ENCODE measurements at regions not wholly inside any gene's neighbourhood (a gene's known extent, or its start where the extent isn't known, plus 50 kb on each side); places are given as distances from the start of the nearest gene placed in this dataset.

DNA sequence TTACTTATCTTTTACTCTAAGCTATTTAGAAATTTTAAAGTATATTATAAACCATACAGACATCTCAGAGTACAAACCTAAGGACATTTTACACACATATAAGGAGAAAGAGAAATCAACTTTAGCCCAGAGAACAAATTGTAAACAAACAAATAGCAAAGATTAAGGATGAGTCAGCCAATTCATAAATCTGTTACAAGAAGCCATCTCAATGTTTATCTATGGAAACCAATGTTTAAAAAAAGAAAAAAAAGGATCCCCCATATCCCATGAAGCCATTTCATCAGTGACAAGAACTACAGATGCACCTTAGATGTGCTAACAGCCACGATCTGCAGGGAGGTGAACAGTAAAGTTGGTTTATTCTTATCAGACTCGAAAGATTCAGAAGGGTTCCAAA is 437.1 kb downstream of the SHQ1 start:
- Histone ChIP-seq H3K4me2 (ENCODE audit: insufficient read depth in 1 of 2, low read depth in 2 of 2, low read length in 2 of 2) (no peak overlapping the region; a peak in 1 of 4 replicates), H2BK120ac (replicated peaks; ENCODE audit: low read depth, low read length) (no peak overlapping the region), H3K14ac (ENCODE audit: insufficient read length) (no peak overlapping the region), H4K20me1 (replicated peaks in 1 of 2; ENCODE audit: control insufficient read depth in 1 of 2, insufficient read depth in 2 of 2, low read length in 2 of 2) (peaks cover 32 to 35% of the 10 kb centered on the region in 2 experiments), H3K79me2 (ENCODE audit: control insufficient read depth in 1 of 2, insufficient read depth in 2 of 2, low read length in 2 of 2) (peaks cover 38 to 100% of the 10 kb centered on the region in 2 experiments), H2BK20ac (ENCODE audit: low read length) (no peak overlapping the region), H2AFZ (ENCODE audit: low read length) (no peak overlapping the region), H3K27me3 (replicated peaks in 1 of 4; ENCODE audit: control insufficient read depth in 3 of 4, extremely low read depth in 1 of 4, insufficient read depth in 3 of 4, low read length in 3 of 4) (no peaks in the 10 kb centered on the region), H4K5ac (ENCODE audit: insufficient read length, low read depth, low read length) (no peak overlapping the region), H3K27ac (ENCODE audit: low read depth, low read length) (no peak overlapping the region), H3K79me1 (ENCODE audit: low read depth, low read length) (no peaks in the 10 kb centered on the region; the same call in 1 of the 2 replicates), H3K9me3 (ENCODE audit: insufficient read depth in 2 of 2, low read depth in 1 of 2, low read length in 1 of 2) (no peaks in the 10 kb centered on the region), H3K36me3 (ENCODE audit: control insufficient read depth in 2 of 4, insufficient read depth in 4 of 4, low read length in 3 of 4) (no peaks in the 10 kb centered on the region), H4K91ac (replicated peaks; ENCODE audit: insufficient read length, low read length) (no peak overlapping the region), H3K56ac (replicated peaks; ENCODE audit: insufficient read length, low read depth, low read length) (no peak overlapping the region), H2BK5ac (ENCODE audit: low read depth, low read length) (no peak overlapping the region), H3K9ac (replicated peaks in 1 of 4; ENCODE audit: extremely low read depth in 1 of 4, low read depth in 3 of 4, low read length in 3 of 4) (no peak overlapping the region), H3K4ac (replicated peaks; ENCODE audit: insufficient read length, low read depth, low read length) (no peak overlapping the region), H3K23me2 (ENCODE audit: low read depth, low read length) (no peaks in the 10 kb centered on the region), H3K4me3 (ENCODE audit: extremely low read depth in 1 of 4, insufficient read depth in 2 of 4, low read depth in 3 of 4, low read length in 4 of 4) (no peak overlapping the region), H3K4me1 (replicated peaks in 1 of 4; ENCODE audit: control insufficient read depth in 3 of 4, insufficient read depth in 4 of 4, low read length in 3 of 4) (peaks cover 6 to 29% (median 10%) of the 10 kb centered on the region in 4 experiments; a peak in 5 of 7 replicates), H2BK15ac (ENCODE audit: low read length) (no peak overlapping the region), H3K23ac (ENCODE audit: insufficient read length) (no peak overlapping the region), H3K18ac (ENCODE audit: extremely low read depth, low read length) (no peak overlapping the region), H4K8ac (ENCODE audit: extremely low read depth, insufficient read depth, low read length) (no peak overlapping the region), H2BK12ac (ENCODE audit: low read depth, low read length) (no peak overlapping the region), H2AK5ac (ENCODE audit: low read depth, low read length) (no peak overlapping the region)
- ChIA-PET POLR2A (ENCODE audit: partially characterized antibody) (interaction anchor here (1.2 kb wide), 1 partner anchor 31 kb away, joined by 3 read pairs; no protein-coding TSS in a partner anchor), CTCF (ENCODE audit: partially characterized antibody) (interaction anchor here (1.2 kb wide), 1 partner anchor 11 kb away, joined by 6 read pairs; no protein-coding TSS in a partner anchor)
- FAIRE-seq: peak; percentile 72
- WGBS, 2 experiments (ENCODE audit: extremely low coverage in 1 of 2, insufficient coverage in 1 of 2, insufficient read length in 1 of 2, insufficient replicate concordance in 2 of 2, low coverage in 1 of 2, low lambda C conversion rate in 2 of 2, missing lambda C conversion rate in 1 of 2): 89% methylated on average over 2 of the region's 2 CpGs; no CpG with 5 or more reads in 1 of the 2 experiments
- no peak for DNase-seq (ENCODE audit: low read depth in 1 of 2, low spot score in 2 of 2)

All from H1 (cell line).